WTC11 (cell line): ENCODE measurements at regions not wholly inside any gene's neighbourhood (a gene's known extent, or its start where the extent isn't known, plus 50 kb on each side); places are given as distances from the start of the nearest gene placed in this dataset.

ENCODE experiments used
- CTCF ChIP-seq: fragments of 200-600 bp; IDR thresholded peaks from 2 replicates; pipeline ENCODE4 v1.8.0; 2022; ENCODE audit warnings: antibody characterized with exemption
- FOXJ3 ChIP-seq: sonication (generic); formaldehyde crosslinking; IDR thresholded peaks from 2 replicates; pipeline ENCODE4 v1.9.0; 2021; ENCODE audit warnings: missing genetic modification reagents, mild to moderate bottlenecking, borderline replicate concordance
- MAX ChIP-seq: sonication (generic); formaldehyde crosslinking; IDR thresholded peaks from 2 replicates; pipeline ENCODE4 v1.8.0; 2022; ENCODE audit warnings: mild to moderate bottlenecking, missing genetic modification reagents
- NFATC4 ChIP-seq: fragments of 250-450 bp; sonication (Bioruptor Pico); IDR thresholded peaks from 2 replicates; pipeline ENCODE4 v1.9.0; 2021; ENCODE audit warnings: mild to moderate bottlenecking
- NFE2L1 ChIP-seq: sonication (generic); formaldehyde crosslinking; IDR thresholded peaks from 2 replicates; pipeline ENCODE4 v1.8.1; 2023; ENCODE audit warnings: missing genetic modification reagents
- ZMAT4 ChIP-seq: fragments of 250-450 bp; sonication (Bioruptor Pico); IDR thresholded peaks from 2 replicates; pipeline ENCODE4 v1.9.0; 2021; ENCODE audit warnings: mild to moderate bottlenecking
- ZNF263 ChIP-seq: sonication (generic); formaldehyde crosslinking; IDR thresholded peaks from 2 replicates; pipeline ENCODE4 v1.8.1; 2022; ENCODE audit warnings: low read depth, mild to moderate bottlenecking, moderate library complexity, missing genetic modification reagents
- ZNF425 ChIP-seq: fragments of 250-450 bp; sonication (Bioruptor Pico); conservative IDR thresholded peaks from 2 replicates; pipeline ENCODE4 v1.9.0; 2021; ENCODE audit warnings: mild to moderate bottlenecking

GRCh38 chr6:167679790-167680604 lies 146.7 kb upstream of the AFDN start:
- TF ChIP-seq ZNF263 (CRISPR knock-in tag): no peak
- no peak for TF ChIP-seq CTCF
- no peak for TF ChIP-seq ZNF425
- no peak for TF ChIP-seq NFATC4 (CRISPR knock-in tag)
- TF ChIP-seq NFE2L1: no peak
- TF ChIP-seq MAX: no peak
- TF ChIP-seq FOXJ3 (CRISPR knock-in tag): no peak
- TF ChIP-seq ZMAT4 (CRISPR knock-in tag): no peak
